ENCODE measurements at regions not wholly inside any gene's neighbourhood (a gene's known extent, or its start where the extent isn't known, plus 50 kb on each side); places are given as distances from the start of the nearest gene placed in this dataset.

DNA sequence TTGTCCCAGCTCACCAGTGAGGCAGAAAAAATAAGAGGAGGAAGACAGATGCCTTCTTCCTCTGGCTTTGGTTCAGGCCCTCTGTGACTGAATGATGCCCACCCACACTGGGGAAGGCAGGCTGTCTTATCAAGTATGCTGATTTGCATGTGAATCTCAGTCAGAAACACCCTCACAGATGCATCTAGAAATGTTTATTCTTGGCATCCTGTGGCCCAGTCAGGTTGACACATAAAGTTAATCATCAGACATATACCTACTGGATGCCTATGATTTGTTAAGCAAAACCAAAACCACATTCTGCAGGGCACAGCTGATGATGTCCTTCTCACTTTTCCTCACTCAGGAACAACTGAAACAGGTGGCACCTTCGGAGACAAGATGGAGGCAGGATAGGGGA, 243.4 kb upstream of the KCNN2 start:
- TF ChIP-seq POLR2A (IDR thresholded peaks at IDR 0.05; ENCODE audit: borderline replicate concordance, extremely low read depth, insufficient read depth, insufficient read length) = no peak
- TF ChIP-seq CTCF (IDR thresholded peaks at IDR 0.05 in 2 of 3, conservative IDR thresholded peaks at IDR 0.05 in 1 of 3; ENCODE audit: borderline replicate concordance in 1 of 3, insufficient read depth in 1 of 3, low read depth in 2 of 3, low read length in 2 of 3) = no peak
- TF ChIP-seq YY1 (IDR thresholded peaks at IDR 0.05; ENCODE audit: extremely low read depth, insufficient replicate concordance, low read depth, low read length) = no peak
- no peak for TF ChIP-seq MAX (IDR thresholded peaks at IDR 0.05)
- TF ChIP-seq RAD21 (IDR thresholded peaks at IDR 0.05; ENCODE audit: low read depth) = no peak
- TF ChIP-seq CEBPB (IDR thresholded peaks at IDR 0.05; ENCODE audit: low read depth) = no peak
